SKM-1 treated with dmso at 0.1 percent for 144 hours (cell line): ENCODE measurements at regions not wholly inside any gene's neighbourhood (a gene's known extent, or its start where the extent isn't known, plus 50 kb on each side); places are given as distances from the start of the nearest gene placed in this dataset.
A peak's percentile ranks its signal among the peaks of the same experiment; 100 is the strongest.

Experiments
- DNase-seq: peaks from one replicate; lab custom pipeline; 2025; ENCODE audit not compliant: unreplicated experiment; lab: John Stamatoyannopoulos, UW

DNA sequence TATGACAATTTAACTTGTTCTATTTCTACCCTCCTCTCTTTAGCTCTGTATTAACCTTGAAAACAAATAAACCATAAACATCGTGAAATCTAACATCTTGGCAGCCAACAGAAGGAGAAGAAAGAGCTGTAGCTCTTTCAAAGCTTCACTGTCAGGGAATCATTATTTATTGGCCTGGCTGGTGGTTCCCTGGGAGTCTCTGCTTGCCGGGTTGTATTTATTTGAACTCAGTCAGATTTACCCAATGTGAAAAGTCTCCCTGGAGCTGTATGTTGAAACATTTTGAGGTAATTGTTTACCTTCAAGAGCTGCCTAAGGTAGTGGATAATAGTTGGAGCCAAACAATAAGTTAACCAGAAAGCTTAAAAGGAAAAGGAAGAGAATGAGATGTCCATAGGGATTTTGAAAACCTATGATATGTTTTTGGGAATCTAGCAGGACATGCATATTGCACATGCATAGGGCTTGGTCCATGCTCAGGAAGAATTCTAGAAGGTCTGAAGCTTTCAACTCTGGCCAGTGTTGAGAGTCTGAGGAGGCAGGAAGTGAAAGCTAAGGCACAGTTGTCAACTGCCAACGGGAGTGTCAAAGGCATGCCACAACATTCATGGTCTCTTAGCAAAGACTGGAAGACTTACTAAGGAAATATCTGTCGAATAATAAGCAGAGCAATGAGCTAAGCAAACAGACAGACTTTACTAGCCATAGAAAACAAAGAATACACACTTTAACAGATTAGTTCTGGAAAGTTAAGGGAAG is 621.6 kb downstream of the PCDH7 start:
- DNase-seq, result no peak

DNA sequence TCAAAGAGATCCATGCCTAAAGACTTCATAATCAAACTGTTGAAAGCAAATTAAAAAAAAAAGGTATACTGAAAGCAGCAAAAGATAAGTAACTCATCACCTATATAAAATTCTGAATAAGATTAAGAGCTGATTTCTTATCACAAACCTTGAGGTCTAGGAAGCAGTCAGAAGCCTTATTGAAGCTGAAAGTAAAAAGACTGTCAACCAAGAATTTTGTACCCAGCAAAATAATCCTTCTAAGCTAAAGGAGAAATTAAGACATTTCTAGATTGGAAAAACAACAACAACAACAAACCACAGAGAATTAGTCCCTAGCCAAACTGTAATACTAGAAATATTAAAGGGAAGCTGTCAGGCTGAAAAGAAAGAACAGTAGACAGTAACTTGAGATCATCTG is 622.9 kb downstream of the PCDH7 start:
- DNase-seq, result no peak

DNA sequence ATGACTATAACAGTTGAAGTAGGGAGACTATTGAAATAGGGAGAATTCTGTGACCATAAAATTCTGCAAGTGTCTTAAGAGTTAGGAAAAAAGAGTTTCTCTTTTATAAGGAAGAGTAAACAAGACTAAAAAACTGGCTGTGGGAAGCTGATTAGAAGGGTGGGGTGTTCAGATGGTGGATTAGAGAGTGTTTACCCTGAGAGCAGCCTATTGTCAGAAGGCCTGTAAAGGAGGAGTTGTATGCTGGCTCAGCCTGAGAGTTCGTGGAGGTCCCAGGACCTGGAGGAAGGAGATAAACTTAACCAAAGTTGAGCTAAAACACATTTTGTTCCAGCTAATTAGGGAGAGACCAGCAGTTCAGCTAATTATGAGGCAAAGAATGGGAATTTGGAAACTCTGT is 629.7 kb downstream of the PCDH7 start:
- no peak for DNase-seq

DNA sequence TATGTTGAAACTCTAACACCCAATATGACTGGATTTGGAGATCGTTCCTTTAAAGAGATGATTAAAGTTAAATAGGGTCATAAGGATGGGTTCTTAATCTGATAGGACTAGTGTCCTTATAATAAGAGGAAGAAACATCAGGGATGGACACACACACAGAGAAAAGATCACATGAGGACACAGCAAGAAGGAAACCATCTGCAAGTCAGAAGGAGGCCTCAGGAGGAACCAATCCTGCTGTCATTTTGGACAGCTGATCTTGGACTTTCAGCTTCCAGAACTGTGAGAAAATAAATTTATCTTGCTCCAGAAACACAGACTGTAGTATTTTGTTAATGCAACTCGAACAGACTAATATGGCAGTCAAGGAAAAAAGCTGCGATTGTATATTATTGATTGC is 631.5 kb downstream of the PCDH7 start:
- no peak for DNase-seq

- DNase-seq, result no peak
Measured at GRCh38 chr4:31356839-31357238, 636.7 kb downstream of the PCDH7 start.

DNA sequence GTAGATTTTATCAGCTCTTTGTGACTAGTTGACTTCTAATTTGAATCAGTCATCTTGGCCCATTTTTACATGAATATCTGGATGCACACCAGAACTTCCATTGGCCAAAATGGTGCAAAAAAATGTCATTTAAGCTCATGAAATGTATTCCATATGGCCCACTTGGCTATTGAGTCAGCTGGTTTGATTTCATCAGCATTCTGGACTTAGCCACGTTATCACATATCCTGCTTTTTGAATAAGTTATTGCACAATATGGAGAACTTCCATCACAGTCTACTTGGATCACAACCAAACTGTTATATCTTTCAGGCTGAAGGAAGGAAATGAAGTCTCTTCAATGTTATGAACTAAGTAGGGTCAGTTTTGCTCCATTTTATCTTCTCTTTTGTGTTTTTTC is 640.6 kb downstream of the PCDH7 start:
- no peak for DNase-seq

- no peak for DNase-seq
Measured at GRCh38 chr4:31362756-31363155, 642.6 kb downstream of the PCDH7 start.

DNA sequence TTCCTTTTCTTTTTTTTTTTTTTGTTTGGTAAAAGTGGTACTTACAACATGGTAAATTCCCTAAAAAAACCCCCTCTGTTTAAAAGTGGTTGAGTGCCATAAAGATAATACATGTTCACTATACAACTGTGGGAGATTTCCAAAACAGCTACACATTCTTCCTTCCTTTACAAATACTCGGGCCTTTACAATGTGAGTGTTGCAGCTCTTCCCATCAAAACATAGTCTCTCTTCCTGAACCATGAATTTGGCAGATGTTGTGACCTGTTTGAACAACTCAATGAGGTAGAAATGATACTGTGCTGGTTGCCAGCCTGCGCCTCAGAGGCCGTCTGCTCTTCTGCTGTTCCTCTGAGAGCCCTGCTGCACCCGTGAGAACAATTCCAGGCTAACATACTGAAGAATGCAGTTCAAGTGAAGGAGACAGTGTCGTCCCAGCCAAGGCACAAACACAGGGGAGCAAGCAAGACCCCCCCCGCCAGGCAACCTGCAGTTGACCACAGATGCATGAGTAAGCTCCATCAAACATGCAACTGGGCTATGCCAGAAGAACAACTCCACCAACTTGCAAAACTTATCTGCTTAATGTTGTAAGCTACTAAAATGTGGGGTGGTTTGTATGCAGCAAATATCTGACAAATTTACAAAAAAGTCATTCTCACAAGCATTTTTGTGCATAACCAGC is 645.0 kb downstream of the PCDH7 start:
- no peak for DNase-seq

DNA sequence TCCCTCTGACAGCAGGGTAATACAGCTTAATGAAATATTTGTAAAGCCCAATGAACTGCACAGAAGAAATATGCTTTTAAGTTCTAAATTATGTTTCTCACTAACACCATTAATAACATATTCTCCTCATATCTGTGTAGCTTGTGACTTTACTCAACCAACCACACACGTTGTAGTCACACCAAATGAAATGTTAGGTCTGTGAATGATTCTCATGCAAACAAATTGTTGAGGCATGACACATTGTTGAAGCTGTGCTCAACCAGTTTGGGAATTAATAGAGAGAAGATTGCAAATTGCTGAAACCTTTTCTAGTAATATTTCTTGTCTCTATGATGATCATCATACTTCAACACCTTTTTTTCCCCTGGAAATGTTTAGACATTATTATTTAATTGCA is 645.9 kb downstream of the PCDH7 start:
- DNase-seq, result no peak

GRCh38 chr4:31370866-31371465 is 650.8 kb downstream of the PCDH7 start:
- DNase-seq, result peak; percentile 41

GRCh38 chr4:31374256-31374960 is 654.2 kb downstream of the PCDH7 start:
- no peak for DNase-seq

GRCh38 chr4:31375936-31376335 is 655.8 kb downstream of the PCDH7 start:
- DNase-seq, result no peak

DNA sequence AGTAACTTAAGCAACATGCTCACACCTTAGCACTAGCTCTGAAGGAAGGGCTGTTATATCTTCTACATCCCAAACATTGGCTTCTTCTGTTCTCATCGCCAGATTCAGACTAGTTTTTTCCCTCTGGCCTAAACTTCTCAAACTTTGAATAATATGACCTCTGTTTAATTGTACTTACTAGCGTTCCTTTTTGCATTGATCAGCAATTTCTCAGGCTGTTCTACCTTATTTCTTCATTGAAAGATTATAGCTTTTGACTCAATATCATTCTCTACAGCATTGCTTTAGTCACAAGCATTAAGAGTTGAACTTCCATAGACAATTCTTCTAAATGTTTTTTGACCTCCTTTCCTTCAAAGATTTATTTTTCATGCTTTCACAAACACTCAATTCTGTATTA is 659.2 kb downstream of the PCDH7 start:
- DNase-seq, result no peak

DNA sequence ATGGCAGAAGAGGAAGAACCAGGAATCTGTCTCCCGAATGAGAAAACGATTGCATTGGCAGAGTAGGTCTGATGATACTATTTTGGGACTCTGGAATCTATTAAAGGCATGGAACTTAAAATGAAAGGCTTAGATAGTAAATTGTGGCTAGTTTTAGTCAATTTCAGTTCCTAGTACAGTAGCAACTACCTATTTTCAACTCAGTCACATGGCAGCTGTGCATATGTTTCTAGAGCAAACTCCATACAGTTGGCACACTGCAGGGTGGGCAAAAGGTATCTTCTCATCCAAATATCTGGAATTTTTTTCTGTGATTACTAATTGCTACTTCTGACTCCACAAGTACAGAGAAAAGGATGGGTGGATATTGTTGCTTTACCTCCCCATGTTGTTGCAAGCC is 663.6 kb downstream of the PCDH7 start:
- DNase-seq, result no peak

- no peak for DNase-seq
Measured at GRCh38 chr4:31390849-31391248, 670.7 kb downstream of the PCDH7 start.

GRCh38 chr4:31391976-31392375 is 671.8 kb downstream of the PCDH7 start:
- DNase-seq, result no peak

GRCh38 chr4:31392923-31393322 is 672.8 kb downstream of the PCDH7 start:
- DNase-seq, result no peak

DNA sequence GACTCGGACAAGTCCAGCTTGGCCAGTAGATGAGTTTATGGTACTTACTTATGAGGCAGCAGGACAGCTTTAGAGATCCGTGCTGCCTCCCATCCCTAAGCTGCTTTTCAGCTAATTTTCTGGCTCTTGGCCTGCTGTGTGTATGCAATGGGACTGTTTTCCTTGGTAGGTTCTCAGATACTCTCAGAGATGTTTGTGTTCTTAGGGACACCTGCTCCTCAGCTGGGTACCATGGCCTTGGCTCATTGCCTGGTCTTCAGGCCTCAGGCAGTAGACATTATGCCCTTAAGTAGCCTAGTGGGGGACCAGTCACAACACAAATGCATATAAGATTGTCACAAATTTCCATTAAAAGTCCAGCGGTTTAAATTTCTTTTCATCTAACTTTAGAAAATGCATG is 688.0 kb downstream of the PCDH7 start:
- DNase-seq, result no peak

DNA sequence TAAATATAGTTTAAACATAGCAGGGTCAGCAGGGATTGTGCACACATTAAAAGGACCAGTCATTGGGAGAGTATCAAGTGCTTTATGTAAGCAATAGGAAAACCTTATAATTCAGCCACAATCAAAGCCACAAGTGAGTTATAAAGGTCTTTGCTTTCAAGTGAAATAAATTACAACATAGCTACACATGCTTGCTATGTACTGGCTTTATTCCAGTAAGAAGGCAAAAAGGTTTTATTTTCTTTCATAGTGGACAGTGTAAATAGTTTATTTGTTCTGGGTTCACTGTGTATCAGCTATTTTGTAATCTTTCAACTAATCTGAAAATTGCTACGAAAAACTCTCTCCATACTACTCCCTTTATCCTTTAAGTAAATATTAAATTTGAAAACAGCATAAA is 691.4 kb downstream of the PCDH7 start:
- no peak for DNase-seq

- no peak for DNase-seq
Measured at GRCh38 chr4:31415629-31416028, 695.5 kb downstream of the PCDH7 start.

- DNase-seq, result no peak
Measured at GRCh38 chr4:31416498-31416897, 696.3 kb downstream of the PCDH7 start.

DNA sequence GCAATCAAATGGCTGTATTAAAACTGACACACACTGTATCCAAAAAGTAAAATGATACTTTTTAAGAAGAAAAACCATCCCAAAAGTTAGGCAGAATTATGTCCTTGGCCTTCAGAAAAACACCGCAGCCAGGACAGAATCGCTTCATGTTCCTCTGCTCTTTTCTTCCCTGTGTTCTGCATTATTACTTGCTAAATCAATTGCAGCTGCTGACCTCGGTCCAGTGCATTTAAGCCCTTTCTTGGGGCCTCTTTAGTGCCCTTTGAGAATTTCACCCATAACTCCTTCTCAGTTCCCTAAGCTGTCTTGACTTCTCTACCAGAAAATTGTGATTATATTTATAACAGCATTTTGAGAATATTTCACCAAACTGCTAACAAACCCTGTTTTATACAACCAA is 696.9 kb downstream of the PCDH7 start:
- no peak for DNase-seq
